ENCODE measurements at regions not wholly inside any gene's neighbourhood (a gene's known extent, or its start where the extent isn't known, plus 50 kb on each side); places are given as distances from the start of the nearest gene placed in this dataset.

DNA sequence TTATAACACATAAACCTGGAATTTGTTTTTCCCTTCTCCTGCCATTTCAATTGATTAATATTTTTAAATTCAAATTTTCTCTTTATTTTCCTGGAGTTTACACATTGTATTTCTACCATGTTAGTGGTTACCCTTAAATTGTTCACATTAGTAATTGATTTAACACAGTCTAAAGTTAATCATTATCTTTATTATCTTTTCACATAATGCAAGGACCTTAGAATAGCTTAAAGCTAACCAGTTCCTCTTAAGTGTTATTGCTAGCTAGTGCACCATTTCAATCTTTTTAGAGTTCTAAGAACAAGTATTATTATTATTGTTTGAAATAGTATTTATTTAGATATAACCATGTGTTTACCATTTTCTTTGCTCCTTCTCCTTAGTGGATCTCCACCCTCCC, 251.2 kb upstream of the FBXL7 start:
- Mint-ChIP-seq H3K27me3 (no peaks in the 10 kb centered on the region), H3K4me3 (no peak overlapping the region), H3K4me1 (no peaks in the 10 kb centered on the region), H3K36me3 (no peaks in the 10 kb centered on the region), H3K9me3 (peaks cover 0 to 9% (median 2%) of the 10 kb centered on the region in 3 donors), H3K27ac (no peak overlapping the region)

DNA sequence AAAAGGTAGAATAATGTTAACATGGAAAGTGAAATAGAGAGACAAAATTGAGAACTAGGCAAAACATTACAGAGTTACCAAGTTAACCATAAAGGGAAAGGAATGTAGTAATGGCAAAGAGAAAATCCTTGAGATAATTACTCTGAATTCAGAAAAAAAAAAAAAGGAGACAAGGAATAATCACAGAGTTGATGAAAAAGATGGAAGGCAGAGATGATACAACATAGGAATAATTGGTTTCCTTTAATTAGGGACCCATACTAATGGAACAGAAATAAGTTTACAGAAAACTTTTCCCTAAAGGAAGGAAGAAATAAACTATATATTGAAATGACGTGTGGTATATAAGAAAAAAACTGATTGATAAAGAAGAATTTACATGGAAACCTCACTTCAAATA, 254.1 kb upstream of the FBXL7 start:
- Mint-ChIP-seq H3K27ac (no peak overlapping the region), H3K4me3 (no peak overlapping the region), H3K27me3 (no peaks in the 10 kb centered on the region), H3K4me1 (no peaks in the 10 kb centered on the region), H3K9me3 (peaks cover 0 to 14% (median 3%) of the 10 kb centered on the region in 3 donors), H3K36me3 (peaks cover 2% of the 10 kb centered on the region)

DNA sequence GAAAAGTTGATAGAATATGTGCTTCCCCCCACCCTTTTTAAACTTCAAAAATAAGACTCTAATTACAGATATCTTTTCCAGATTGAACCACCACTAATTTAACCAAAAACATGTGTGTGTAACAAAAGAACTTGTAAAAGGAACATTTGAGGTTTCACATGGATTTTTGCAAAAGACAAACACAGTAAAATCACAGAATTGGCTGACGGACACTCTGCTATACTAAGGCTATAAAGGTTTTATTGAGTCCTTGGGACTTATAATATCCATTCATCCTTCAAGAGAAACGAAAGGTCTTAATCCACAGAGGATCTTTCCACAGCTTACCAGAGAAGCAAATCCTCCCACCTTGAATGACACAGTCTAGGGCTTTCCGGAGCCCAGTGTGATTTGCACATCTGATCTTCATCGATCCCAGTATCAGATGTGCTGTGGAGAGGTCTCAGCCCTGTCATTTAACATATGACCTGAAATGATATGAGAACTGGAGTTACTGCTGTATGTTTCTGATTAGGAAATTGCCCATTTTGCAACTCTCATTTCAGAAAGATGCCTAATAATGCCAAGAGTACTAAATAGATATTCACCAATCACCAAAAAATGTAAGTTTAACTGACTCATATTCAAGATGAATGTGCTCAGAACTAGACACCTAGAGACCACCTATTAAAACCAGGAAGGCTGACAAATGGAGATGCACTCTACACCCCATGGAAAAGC, 256.5 kb upstream of the FBXL7 start:
- Mint-ChIP-seq H3K36me3 (peaks cover 2% of the 10 kb centered on the region), H3K9me3 (peaks cover 0 to 14% (median 5%) of the 10 kb centered on the region in 3 donors)

DNA sequence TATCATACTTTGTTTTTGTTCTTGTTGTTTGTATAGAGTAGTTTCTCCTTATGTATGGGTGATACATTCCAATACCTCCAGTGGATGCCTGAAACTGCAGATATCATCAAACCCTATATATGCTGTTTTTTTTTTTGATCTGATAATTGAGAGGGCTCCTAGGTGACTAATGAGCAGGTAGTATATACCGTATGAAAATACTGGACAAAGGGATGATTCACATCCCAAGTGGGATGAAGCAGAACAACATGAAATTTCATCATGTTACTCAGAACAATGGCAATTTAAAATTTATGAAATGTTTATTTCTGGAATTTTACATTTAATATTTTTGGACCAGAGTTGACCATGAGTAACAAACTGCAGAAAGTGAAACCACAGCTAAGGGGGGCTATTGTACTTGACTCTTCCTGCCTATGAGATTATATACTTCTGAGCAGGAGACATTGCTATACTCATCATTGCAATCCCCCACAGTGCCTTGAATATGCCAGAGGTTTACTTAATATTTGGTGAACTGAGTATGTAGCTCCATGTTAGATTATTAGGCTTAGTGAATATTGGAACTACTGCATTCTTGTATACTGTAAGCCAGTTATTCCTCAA, 258.7 kb upstream of the FBXL7 start:
- Mint-ChIP-seq H3K27ac (no peak overlapping the region), H3K36me3 (peaks cover 2% of the 10 kb centered on the region), H3K27me3 (no peaks in the 10 kb centered on the region), H3K4me3 (no peak overlapping the region), H3K9me3 (peaks cover 0 to 13% (median 10%) of the 10 kb centered on the region in 3 donors), H3K4me1 (no peaks in the 10 kb centered on the region)

More for the DNA sequence above, 256.5 kb upstream of the FBXL7 start:
- H3K4me1 Mint-ChIP-seq, result no peaks in the 10 kb centered on the region
- H3K27ac Mint-ChIP-seq, result no peak overlapping the region
- H3K4me3 Mint-ChIP-seq, result no peak overlapping the region
- H3K27me3 Mint-ChIP-seq, result no peaks in the 10 kb centered on the region

DNA sequence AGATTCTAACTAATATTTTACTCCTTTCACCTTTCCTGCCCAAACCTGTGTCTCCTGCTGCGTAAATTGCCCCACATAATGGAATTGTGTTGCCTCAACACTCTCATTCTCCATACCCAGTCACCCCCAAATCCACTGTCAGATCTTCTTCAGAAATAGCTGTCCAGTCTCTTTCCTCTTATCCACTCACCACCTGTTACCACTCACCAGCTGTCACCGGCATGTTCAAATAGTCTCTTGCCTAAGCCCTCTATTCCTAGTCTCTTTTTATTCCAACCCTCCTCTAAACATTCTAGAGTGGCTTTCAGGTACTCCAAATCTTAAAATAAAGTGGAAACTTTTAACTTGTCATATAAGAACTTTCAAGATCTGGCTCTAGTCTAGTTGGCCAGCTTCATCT, 262.0 kb upstream of the FBXL7 start:
- H3K9me3 Mint-ChIP-seq, result peaks cover 1 to 11% (median 5%) of the 10 kb centered on the region in 3 donors
- no peak overlapping the region for H3K27ac Mint-ChIP-seq
- H3K4me1 Mint-ChIP-seq, result no peaks in the 10 kb centered on the region
- no peak overlapping the region for H3K4me3 Mint-ChIP-seq
- no peaks in the 10 kb centered on the region for H3K27me3 Mint-ChIP-seq
- peaks cover 3% of the 10 kb centered on the region for H3K36me3 Mint-ChIP-seq

DNA sequence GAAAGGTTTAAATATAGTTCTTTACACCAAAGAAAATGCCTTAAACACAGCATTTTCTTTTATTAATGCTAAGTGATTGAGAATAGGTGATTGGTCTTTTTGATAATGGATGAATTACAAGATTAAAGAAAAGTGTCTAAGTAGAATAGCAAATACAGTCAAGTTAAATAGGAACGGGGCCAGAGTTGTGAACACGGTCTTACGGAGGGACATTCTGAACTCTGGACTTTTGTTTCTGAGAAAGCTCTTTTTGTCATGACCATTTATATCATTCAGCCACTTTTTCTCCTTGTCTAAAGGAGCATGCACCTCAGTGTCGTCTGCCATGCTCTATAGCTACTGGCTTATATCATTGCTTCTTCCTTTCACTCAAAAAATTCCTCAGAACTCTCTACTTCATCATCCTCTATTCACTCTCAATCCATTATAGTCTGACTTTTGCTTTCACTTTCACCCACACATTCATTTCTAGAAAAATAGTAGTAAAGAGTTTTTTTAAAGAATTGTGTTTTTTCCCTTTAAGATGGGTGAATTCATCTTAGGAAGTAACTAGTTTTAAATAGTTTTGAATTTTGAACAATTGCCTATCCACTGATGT, 263.0 kb upstream of the FBXL7 start:
- peaks cover 0 to 13% (median 3%) of the 10 kb centered on the region in 3 donors for H3K9me3 Mint-ChIP-seq
- no peaks in the 10 kb centered on the region for H3K4me1 Mint-ChIP-seq

DNA sequence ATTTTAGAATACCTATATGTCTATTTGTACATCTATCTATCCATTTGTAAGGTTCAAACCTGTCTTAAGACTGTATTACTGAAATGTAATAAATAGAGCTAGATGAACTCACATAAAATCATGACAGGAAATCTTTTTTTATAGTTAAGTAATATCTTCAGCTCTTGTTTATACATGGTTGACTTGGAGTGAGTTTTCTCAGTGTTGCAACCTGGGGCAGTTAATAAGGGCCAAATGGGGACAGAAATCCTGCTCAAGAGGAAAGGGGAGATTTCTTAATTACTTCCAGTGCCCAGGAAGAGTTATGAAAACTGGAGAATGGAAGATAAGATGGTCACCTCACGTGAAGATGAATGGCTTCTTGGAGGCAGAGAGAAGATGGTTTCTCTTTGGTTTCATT, 265.1 kb upstream of the FBXL7 start:
- no peaks in the 10 kb centered on the region for H3K27me3 Mint-ChIP-seq
- peaks cover 5 to 13% (median 6%) of the 10 kb centered on the region in 3 donors for H3K9me3 Mint-ChIP-seq
- peaks cover 1% of the 10 kb centered on the region for H3K36me3 Mint-ChIP-seq
- H3K4me3 Mint-ChIP-seq, result no peak overlapping the region
- H3K27ac Mint-ChIP-seq, result no peak overlapping the region
- no peaks in the 10 kb centered on the region for H3K4me1 Mint-ChIP-seq

More for the DNA sequence above, 263.0 kb upstream of the FBXL7 start:
- peaks cover 3% of the 10 kb centered on the region for H3K36me3 Mint-ChIP-seq
- H3K27ac Mint-ChIP-seq, result no peak overlapping the region
- H3K4me3 Mint-ChIP-seq, result no peak overlapping the region
- no peaks in the 10 kb centered on the region for H3K27me3 Mint-ChIP-seq

DNA sequence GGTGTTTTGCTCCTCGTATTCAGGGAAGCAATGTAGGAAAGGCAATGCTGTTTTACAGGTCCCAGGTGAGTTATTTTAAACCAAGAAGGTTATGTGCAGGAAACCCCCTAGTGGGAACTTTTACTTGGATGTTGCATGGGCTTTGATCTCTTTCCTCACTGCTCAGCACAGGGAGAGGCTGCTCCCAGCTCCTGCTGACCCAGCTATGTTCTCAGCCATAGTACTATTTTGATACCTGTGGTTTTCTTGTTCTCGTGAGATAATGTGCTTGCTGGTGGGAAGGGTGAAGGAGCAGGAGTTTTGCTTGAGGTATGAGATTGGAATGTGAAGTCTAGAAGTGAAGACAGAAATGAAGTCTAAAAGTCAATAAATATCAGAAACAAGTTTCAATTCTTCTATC, 265.6 kb upstream of the FBXL7 start:
- H3K9me3 Mint-ChIP-seq, result peaks cover 5 to 12% (median 6%) of the 10 kb centered on the region in 3 donors
- no peaks in the 10 kb centered on the region for H3K27me3 Mint-ChIP-seq
- peaks cover 1% of the 10 kb centered on the region for H3K36me3 Mint-ChIP-seq
- no peak overlapping the region for H3K27ac Mint-ChIP-seq
- H3K4me3 Mint-ChIP-seq, result no peak overlapping the region
- H3K4me1 Mint-ChIP-seq, result no peaks in the 10 kb centered on the region

DNA sequence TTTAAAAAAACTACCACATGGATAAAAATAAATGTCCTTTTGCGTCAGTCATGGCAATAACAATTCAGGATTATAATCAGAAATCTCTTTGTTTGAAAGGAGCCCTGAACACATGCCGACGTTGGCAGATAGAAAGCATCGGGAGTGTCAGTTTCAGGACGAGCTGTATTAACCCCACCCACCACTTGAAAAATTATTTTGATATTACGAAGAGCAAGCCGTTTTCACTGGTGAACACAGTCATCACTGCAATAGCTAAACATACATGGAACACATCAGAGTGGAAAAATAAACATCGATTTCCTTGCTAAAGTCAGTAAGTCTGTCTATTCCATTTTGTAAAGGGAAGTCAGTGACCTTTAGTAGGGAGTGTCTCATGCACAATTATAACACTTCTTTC, 266.4 kb upstream of the FBXL7 start:
- Mint-ChIP-seq H3K4me3 (no peak overlapping the region), H3K4me1 (no peaks in the 10 kb centered on the region), H3K27ac (no peak overlapping the region), H3K9me3 (peaks cover 5 to 12% (median 10%) of the 10 kb centered on the region in 3 donors), H3K27me3 (no peaks in the 10 kb centered on the region), H3K36me3 (peaks cover 1% of the 10 kb centered on the region)

DNA sequence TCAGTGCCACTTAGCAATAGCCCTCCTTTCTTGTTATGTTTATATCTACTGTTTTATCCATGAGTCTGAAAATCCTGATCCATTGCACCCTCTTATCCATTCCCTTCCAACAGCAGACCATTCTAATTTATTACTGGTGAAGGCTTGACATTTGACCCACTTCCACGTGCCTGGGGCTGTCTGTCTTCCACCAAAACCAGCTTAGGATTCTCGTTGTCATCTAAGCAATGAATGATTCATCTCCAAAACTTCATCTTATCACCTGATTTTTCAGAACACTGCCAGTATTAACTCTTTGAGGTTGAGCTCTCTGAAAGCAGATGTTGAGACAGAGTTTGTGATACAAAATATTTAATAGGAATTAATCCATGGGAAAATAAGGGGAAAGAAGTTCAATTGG, 277.8 kb upstream of the FBXL7 start:
- Mint-ChIP-seq H3K27ac (no peak overlapping the region), H3K9me3 (peaks cover 4 to 6% (median 4%) of the 10 kb centered on the region in 3 donors), H3K4me1 (no peaks in the 10 kb centered on the region), H3K4me3 (no peak overlapping the region), H3K27me3 (no peaks in the 10 kb centered on the region), H3K36me3 (no peaks in the 10 kb centered on the region)

DNA sequence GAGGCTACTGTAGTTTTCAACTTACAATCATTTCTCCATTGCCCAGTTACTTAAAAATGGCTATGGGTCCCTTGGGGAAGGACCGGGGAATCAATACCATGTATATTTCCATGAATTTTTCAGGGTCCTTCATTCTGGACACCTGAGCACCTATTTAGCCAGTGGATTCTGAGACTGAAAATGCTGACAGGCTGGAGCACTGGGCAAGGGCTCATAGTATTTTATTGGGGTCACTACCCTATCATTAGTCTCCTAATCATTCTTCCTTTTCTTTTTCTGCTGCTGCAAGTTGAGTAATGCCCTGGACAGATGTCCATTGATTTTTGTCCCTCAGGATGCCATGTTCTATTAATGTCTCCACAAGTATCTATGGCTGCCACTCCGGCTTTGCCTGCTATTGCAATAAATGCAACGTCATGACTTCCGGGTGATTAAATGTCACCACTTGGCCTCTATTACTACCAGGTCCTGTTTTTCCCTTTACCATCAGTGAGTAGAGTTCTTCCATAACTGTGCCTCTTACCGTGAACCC, 279.3 kb upstream of the FBXL7 start:
- Mint-ChIP-seq H3K27me3 (no peaks in the 10 kb centered on the region), H3K36me3 (no peaks in the 10 kb centered on the region)

DNA sequence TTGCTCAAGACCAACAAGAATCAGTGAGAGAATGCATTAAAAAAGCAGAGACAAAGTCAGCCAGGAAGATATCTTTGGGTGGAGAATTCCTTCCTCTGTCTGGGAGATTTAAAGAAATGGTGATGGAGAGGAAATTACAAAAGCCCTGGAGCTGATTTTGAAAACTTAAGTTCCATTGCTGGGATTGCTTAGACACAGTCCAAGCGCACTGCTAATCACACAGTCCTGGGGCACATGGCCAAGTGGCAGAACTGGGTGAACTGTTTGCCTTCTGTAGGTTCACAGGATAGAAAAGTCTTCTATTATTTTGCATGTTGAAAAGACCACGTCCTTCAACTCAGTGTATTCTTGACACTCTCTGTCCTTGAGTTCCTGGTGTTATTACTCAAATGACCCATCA, 284.9 kb upstream of the FBXL7 start:
- no peak overlapping the region for H3K4me3 Mint-ChIP-seq
- H3K36me3 Mint-ChIP-seq, result no peaks in the 10 kb centered on the region
- peaks cover 2 to 6% (median 4%) of the 10 kb centered on the region in 3 donors for H3K9me3 Mint-ChIP-seq
- H3K4me1 Mint-ChIP-seq, result no peaks in the 10 kb centered on the region
- no peaks in the 10 kb centered on the region for H3K27me3 Mint-ChIP-seq
- H3K27ac Mint-ChIP-seq, result no peak overlapping the region

More for the DNA sequence above, 279.3 kb upstream of the FBXL7 start:
- H3K4me3 Mint-ChIP-seq, result no peak overlapping the region
- H3K9me3 Mint-ChIP-seq, result peaks cover 2 to 12% (median 4%) of the 10 kb centered on the region in 3 donors
- no peak overlapping the region for H3K27ac Mint-ChIP-seq
- no peaks in the 10 kb centered on the region for H3K4me1 Mint-ChIP-seq

DNA sequence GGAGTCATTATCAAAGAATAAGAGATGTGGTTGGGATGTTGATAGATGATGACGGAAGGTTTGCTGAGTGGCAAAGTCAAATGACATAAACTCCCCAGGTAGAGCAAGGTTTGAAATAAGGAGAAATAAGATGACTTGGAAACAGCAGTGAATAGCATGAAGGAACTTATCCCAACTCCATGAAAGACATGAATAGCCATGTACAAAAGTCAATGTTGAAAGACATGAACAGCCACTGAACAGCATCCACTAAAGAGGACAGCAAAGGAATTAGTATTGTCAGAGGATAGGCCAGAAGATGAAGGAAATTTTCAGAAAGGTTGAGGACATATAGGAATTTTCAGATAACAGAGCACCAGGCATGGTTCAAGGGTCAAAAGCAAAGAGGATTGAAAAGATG, 286.0 kb upstream of the FBXL7 start:
- Mint-ChIP-seq H3K36me3 (no peaks in the 10 kb centered on the region), H3K4me1 (no peaks in the 10 kb centered on the region), H3K27me3 (no peaks in the 10 kb centered on the region), H3K4me3 (no peak overlapping the region), H3K9me3 (peaks cover 2 to 6% (median 4%) of the 10 kb centered on the region in 3 donors), H3K27ac (no peak overlapping the region)

DNA sequence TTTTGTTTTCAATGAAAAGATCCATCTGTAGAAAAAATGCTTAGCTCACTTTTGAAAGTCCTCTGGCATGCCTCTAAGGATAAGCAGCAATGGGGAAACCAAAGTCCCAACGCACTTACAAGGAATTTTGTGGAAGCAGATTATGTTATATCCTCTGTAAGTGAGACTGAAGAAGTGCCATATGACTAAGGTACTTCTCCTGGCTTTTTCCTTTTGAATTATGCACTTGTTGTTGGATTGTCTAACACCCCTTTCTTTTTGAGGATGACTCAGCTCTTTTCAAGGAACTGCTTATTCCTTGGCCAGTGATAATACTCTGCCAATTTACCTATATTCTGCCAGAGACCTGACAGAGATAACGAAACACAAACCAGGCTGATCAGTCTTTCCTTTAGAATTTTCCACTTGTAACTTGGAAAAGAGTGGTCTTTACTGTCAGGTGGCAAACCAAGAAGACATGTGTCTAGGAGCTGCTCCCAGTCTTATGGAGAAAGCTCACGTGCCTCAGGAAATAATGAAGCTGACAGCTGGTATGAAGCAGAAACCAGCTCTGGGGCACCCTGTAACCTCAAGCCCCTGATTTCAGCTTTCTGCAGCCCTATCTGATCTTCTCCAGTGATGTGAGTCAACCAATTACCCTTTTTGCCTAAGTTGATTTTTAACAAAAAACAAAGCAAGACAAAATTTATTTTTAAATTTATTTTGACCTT, 290.8 kb upstream of the FBXL7 start:
- Mint-ChIP-seq H3K4me3 (peak overlapping the region in 1 of 4 donors; percentile 34), H3K27ac (no peak overlapping the region), H3K4me1 (no peaks in the 10 kb centered on the region), H3K27me3 (no peaks in the 10 kb centered on the region), H3K36me3 (no peaks in the 10 kb centered on the region), H3K9me3 (peaks cover 4 to 11% (median 5%) of the 10 kb centered on the region in 3 donors)

DNA sequence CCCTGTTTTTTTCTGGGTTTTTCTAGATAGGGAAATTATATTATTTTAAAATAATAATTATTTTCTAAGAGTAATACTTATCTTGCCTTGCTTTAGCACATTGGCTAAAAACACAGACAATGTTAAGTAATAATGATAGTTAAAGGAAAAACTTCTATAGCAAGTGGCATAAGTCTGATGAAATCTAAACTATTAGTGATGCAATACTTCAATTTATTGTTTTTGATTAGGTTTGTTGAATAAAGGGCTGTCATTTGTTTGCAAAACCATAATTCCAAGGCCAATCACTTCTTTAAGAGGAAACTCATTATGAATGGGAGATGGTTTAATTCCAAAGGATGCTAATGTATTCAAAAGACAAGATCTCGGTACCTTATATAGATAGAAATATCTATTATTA, 293.8 kb upstream of the FBXL7 start:
- Mint-ChIP-seq H3K4me3 (no peak overlapping the region), H3K9me3 (peaks cover 4 to 9% (median 5%) of the 10 kb centered on the region in 3 donors), H3K36me3 (no peaks in the 10 kb centered on the region), H3K27me3 (no peaks in the 10 kb centered on the region), H3K27ac (no peak overlapping the region), H3K4me1 (no peaks in the 10 kb centered on the region)

All from IgD-negative memory B cell (primary cell).